ENCODE measurements at regions not wholly inside any gene's neighbourhood (a gene's known extent, or its start where the extent isn't known, plus 50 kb on each side); places are given as distances from the start of the nearest gene placed in this dataset.

DNA sequence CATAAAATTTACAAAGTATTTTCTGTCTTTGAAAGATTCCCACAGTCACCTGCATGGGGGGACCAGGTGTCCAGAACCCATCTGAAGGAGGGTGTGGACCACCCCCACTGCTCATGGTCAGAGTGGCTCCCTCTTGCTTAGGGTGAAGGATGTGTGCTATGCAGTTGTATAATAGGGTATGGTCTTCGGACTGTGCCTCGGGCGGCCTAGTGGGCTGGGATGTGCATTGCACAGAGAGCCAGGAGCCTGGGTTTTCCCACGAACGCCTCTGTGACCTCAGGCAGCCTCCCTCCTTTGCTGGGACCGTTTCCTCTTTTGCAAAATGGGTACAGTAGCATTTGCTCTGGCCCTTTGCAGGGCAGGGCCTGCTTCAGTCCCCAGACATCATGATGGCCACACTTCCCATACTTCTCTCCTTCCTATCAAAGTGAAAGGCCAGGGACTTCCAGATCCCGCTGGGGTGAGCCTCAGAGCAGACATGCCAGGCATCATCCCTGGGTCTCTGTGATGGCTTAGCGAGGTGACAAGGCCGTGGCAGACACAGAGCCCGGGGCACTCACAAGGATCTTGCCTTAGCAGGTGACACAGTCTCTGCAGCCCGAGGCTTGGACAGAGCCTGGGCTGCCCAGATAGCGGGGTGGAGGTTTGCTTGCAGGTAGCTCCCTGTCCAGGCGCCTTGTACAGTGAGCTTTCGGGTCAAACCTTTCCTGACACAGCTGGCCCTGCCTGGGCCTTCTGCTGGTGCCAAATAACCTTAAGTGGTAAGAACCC is 59.4 kb upstream of the ZNF536 start:
- DNase-seq = no peak

DNA sequence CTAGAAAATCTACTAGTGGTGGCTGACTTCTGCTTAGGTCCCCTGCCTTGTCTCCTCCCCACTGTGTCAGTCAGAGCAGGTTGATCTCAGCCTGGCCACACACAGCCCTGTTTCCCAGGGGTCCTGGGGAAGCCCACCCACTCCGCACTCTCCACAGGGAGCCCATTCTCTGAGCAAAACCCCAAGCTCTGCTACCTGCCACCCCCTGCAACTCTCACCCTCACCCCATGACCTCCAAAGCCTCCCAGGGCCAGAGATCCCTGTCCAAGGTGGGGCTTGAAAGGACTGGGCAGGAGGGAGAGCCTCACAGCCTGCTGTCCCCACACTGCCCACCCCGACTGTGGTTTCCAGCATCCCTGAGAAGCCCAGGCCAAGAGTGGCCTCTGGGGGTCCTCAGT is 58.8 kb upstream of the ZNF536 start:
- no peak for DNase-seq

DNA sequence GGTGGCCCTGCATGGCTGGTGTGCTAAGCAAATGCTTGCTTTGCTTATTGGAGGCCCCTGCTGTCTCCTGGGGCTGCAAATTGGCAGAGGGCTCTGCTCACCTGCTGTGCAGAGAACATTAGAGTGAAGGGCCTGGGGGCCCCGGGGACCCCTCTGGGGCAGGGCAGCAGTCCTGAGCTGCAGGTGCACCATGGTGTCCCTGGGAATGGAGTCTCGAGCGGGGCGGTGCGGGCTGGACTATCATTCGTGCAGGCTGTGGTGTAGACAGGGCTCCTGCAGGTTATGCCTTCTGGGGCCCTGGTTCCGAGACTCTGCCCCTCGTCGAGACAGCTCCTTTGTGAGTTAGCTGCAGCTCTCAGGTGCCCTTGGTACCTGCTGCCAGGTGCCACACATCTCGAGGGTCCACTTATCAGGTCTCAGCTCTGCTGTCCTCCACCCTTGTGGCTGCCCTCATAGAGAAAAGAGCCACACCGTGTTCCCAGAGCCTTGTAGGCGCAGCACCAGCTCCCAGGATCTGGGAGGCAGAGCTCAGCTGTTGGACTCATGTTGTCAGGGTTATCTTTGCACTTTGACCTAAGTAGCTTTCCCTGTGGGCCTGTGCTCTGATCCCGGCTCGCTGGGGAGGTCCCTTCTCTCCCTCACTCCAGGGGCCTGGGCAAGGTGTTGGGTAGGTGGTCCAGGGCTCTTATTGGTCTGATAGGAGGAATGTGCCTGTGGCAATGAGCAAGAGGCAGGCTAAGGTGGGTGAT is 58.0 kb upstream of the ZNF536 start:
- DNase-seq = no peak

DNA sequence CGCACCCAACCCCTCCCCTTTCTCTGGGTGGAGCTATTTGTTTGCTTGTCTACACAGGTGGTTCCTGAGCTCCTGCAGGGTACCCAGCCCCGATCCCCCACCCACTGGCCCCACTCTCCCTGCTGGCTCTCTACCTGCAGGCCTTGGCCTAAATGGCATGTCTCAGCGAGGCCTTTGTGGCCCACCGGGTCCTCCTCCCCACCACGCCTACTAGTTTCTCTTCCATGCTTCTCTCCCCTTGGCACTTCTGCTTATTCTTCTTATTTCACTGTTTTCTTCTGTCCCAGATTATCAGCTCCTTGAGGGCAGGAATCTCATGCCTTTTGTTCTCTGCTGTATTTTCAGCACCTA is 57.4 kb upstream of the ZNF536 start:
- DNase-seq = no peak

DNA sequence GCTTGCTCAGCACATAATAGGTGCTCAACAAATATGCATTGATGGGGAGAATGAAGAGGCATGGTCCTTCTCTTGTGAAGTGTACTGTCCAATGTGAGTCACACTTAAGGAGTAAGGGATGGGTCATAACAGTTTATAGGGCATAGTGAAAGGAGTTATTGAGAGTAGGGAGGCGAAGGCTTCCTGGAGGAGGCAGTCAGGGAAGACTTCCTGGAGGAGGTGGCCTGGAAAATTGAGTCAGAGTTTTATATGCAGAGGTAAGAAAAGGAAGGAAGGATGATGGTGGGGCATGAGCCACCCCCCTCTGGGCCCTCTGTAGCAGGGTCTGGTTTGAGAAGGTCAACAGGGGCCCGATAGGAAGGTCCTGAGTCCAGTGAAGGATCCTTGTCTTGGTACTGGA is 57.0 kb upstream of the ZNF536 start:
- no peak for DNase-seq

DNA sequence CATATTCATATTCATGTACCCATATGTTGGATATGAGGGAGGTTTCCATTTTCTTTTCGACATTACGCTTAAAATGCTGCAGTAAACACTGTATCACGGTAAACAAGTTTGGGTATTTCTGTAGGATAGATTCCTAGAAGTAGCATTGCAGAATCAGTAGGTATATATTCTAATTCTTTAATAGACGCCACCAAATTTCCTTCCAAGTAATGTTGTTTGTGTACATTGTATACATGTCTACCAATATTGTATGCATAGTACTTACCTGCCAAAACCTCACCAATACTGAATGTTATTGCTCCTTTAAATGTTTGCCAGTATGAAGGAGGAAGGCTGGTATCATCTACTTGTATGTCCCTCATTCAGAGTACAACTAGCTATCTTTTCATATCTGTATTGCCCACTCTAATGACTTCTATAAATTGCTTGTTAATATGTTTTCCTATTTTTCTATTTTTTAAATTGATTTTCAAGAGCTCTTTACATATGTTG is 56.1 kb upstream of the ZNF536 start:
- no peak for DNase-seq

DNA sequence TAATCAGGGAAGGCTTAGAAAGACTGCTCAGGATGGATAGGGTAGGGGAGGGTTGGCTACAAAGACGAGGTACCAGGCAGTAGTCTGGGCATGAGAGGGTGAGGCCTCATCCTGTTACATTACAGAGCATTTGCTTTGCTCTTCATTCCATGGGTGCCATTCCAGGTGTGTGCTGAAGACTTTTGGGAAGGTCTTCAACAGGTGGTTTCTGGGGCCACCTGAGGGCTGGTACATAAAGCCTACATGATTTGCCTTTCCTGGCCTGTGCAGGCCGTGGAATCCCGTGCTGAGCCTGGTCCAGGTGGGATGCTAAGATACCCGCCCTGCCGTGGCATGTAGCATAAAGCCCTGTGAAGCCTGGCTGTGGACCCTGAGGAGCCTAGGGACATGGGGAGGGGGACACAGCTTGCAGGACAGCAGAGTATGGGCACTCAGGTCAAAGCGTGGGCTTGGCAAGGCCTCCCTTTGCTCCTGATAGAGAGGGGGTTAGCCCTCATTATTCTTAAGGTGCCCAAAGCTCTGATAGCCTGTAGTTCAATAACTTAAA is 55.6 kb upstream of the ZNF536 start:
- DNase-seq = no peak

DNA sequence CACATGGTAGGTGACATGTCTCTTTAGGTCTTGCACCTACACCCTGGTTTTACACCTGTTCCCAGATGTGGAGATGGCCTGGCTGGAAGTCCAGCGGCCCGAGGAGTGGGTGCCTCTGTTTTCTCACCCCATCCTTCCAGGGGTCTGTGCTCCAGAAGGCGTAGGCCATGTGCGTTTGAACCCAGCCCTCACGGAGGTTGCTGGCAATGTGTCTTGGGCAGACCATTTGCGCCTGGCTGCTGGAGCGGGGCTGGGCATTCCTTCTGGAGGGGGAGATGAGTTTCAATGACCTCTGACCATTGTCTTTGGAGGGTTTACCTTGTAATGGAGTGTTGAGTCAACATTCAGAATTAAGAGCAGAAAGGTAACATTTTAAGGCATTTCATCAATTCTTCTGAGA is 54.8 kb upstream of the ZNF536 start:
- no peak for DNase-seq

DNA sequence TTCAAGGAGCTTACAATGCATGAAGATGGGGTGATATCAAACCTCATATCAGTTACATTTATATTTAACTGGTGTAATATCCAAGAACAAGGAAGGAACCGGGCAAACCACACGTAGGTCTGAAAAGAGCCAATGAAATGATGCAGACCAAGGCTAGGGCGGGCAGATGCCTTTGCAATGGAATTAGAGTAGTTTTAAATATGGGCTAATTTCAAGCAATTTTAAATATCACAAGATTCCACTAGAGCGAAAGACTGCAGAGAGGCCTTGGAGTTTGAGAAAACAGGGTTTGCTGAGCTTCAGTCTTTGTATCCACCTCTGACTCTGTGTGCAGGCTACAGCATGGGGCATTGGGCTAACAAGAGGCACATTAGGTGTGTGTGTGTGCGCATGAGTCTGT is 53.9 kb upstream of the ZNF536 start:
- no peak for DNase-seq

DNA sequence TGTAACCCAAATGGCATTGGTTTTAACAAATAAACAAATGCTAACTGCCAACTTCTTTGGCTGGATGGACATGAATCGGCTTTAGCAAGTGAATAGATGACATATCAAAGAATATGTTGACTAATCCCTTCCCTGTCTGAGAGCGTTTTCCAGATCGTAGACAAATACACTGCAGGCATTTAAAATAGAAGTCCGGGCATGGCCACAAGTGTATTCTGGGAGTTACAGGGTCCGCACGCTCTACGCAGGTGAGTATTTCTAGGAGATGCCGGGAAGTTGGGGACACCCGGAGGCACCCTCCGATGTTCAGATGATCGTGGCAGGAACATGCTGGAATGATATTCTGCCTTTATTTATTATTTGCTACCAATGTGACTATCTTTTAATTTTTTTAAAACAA is 53.2 kb upstream of the ZNF536 start:
- no peak for DNase-seq

DNA sequence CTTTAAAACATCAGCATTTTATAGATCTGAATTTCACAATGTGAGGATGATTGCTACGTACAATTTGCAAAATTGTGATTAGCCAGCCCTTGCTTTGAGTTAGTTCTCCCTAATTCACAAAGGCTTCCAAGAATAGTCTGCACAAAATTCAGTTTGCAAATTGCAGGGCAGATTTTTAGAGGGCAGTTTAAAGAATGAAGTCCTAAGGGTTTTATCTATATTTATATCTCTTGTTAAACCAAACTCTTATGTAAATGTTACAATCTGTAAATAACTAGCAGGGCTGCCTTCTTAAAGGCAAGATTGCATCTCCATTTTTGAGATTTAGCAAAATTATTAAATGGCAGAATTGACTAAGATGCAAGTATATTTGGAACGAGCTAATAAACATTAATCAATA is 52.8 kb upstream of the ZNF536 start:
- no peak for DNase-seq

DNA sequence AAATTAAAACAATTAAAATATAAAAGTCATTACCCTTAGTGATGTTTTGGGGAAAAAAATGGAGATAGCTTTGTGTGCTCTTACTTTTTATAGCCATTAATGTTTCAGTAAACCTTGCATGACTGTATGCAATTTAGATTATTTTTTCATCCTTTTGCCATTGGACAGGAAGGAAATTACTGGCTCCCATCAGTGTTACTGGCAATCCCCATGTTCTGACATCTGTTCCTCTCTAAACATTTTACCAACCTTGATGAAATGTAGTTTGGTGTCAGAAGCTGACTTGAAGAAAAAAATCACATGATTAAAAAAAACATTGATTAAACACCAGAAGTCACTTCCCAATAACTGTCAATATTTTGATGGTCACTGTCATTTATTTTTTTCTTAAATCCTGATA is 52.3 kb upstream of the ZNF536 start:
- no peak for DNase-seq

DNA sequence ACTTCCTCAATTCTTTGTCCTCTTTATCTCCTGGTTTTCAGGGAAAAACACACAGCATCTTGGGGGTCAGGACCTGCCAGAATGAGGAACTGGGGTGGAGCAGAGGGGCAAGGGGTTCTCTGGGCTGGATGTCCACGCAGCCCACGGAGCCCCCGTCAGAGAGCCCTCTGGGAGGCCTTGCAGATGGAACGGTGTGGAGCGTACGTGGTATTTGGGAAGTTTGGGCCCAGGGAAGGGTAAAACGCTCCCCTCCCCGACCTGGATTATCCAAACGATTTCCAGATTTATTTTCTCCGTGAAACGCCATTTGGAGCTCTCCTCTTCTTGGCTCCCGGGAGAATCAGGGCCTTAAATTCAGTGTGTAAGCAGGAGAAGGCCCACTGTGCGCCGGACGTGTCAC is 51.7 kb upstream of the ZNF536 start:
- DNase-seq = no peak

DNA sequence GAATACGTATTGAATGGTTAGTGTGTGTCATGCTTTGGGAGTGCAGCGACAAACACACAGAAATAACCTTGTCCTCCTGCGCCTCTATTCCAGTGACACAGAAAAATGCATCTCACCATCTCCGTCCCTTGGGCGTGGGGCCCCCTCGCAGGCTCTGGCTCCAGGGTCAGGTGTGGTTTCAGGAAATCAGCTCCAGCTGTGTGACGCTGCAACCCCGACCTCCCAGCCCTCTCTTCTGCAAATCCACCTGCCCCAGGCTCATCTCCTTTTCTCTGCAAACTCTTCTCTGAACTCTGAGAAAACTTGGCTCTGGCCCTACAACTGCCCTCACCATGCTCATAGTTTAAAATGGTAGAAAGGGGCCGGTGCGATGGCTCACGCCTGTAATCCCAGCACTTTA is 51.3 kb upstream of the ZNF536 start:
- DNase-seq = no peak

All from dermis blood vessel endothelial cell (primary cell).